ENCODE measurements at regions not wholly inside any gene's neighbourhood (a gene's known extent, or its start where the extent isn't known, plus 50 kb on each side); places are given as distances from the start of the nearest gene placed in this dataset.
A peak's percentile ranks its signal among the peaks of the same experiment; 100 is the strongest.

DNA sequence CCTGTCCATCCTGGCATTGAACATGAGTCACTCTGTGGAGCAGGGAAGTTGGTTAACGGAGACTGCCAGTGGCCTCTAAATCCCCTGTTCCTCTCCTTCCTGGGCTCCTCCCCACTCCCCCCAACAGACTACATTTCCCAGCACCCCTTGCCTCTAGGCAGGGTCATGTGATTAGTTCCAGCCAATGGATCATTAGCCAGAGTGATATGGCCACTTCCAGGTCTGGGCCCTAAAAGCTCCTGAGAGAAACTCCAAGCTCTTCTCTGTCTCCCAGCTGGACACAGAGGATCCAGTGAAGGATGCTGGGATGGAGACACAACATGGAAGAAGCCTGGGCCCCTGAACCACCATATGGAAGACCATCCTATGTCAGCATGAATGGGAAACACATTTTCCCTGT lies 54.4 kb upstream of the RFLNA start:
- ATAC-seq (ENCODE audit: low read depth) (0 out of 3 replicates have a peak, but pooled peaks have one; percentile 26), DNase-seq (ENCODE audit: low spot score) (no peak)
- TF ChIP-seq, protein P1, sequence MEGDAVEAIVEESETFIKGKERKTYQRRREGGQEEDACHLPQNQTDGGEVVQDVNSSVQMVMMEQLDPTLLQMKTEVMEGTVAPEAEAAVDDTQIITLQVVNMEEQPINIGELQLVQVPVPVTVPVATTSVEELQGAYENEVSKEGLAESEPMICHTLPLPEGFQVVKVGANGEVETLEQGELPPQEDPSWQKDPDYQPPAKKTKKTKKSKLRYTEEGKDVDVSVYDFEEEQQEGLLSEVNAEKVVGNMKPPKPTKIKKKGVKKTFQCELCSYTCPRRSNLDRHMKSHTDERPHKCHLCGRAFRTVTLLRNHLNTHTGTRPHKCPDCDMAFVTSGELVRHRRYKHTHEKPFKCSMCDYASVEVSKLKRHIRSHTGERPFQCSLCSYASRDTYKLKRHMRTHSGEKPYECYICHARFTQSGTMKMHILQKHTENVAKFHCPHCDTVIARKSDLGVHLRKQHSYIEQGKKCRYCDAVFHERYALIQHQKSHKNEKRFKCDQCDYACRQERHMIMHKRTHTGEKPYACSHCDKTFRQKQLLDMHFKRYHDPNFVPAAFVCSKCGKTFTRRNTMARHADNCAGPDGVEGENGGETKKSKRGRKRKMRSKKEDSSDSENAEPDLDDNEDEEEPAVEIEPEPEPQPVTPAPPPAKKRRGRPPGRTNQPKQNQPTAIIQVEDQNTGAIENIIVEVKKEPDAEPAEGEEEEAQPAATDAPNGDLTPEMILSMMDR (IDR thresholded peaks at IDR 0.05; ENCODE audit: poor library complexity, severe bottlenecking): no peak
- no peak overlapping the region for H3K27ac ChIP-seq (ENCODE audit: poor library complexity, severe bottlenecking)
- no peak overlapping the region for H3K4me3 ChIP-seq (ENCODE audit: severe bottlenecking)
- no peaks in the 10 kb centered on the region for H3K9me3 ChIP-seq (ENCODE audit: severe bottlenecking)
- no peaks in the 10 kb centered on the region for H3K36me3 ChIP-seq (ENCODE audit: low read depth)
- H3K4me1 ChIP-seq (ENCODE audit: insufficient read depth, poor library complexity, severe bottlenecking): peaks cover 13% of the 10 kb centered on the region
- no peaks in the 10 kb centered on the region for H3K27me3 ChIP-seq (ENCODE audit: insufficient read depth, poor library complexity, severe bottlenecking)

DNA sequence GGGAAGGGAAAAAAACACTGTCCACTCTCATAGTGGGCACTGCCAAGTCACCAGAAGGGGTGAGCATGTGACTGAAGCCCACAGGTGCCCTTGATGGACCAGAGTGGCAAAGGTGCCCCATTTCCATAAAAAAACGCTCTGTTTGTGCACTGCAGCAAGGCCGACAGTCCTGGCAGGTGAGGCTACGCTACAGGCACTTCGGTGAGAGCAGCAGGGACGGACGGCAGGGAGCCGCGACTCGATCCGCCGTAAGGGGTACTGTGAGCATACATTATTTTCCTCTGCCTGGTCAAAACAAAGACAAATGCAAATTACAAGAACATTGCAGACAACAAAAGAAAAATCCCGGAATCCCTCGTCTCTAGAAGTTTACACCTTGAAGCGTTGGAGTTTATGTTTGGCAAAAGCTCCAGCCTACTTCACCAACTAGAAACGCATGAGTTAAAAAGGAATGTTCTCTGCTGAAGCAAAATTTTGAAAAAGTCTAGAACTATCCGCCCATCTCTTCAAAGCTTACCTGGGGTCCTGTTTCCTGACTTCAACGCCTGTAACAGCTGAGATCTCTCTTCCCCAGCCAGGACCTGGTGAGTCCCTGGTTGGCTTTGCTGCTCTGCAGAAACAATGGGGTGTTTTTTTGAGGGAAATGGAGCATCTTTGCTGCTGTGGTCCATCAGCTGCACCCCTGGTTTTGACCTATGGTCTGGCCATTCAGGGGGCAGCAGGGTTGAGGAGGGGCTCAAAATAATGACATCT lies 52.9 kb upstream of the RFLNA start:
- no peak for ATAC-seq (ENCODE audit: low read depth)
- TF ChIP-seq, protein P1 (IDR thresholded peaks at IDR 0.05; ENCODE audit: poor library complexity, severe bottlenecking): no peak
- Histone ChIP-seq H3K4me3 (ENCODE audit: severe bottlenecking) (no peak overlapping the region), H3K36me3 (ENCODE audit: low read depth) (no peaks in the 10 kb centered on the region), H3K27ac (ENCODE audit: poor library complexity, severe bottlenecking) (no peak overlapping the region), H3K9me3 (ENCODE audit: severe bottlenecking) (no peaks in the 10 kb centered on the region), H3K4me1 (ENCODE audit: insufficient read depth, poor library complexity, severe bottlenecking) (peaks cover 4% of the 10 kb centered on the region), H3K27me3 (ENCODE audit: insufficient read depth, poor library complexity, severe bottlenecking) (no peaks in the 10 kb centered on the region)
- DNase-seq (ENCODE audit: low spot score): no peak

DNA sequence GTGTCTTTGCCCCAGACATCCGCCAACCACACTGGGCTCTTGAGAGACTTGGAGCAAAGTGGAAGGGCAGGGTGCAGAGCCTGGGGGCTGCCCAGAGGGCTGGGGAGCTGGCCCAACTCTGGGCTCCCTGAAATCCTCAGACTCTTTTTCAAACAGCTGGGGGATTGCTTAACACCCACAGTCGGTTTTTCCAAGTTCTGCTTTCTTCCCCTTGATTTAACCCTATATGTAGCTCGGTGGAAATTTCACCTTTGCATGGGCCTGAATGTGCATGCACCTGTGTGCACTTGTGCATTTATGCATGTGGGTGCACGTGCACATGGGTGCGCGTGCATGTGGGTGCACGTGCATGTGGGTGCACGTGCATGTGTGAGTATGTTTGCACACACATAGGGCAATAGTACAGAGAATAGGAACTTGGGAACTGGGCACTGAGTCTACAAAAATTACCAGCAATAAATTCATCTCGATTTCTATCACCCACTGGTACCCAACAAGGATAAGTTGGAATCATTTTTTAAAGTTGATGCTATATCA lies 52.3 kb upstream of the RFLNA start:
- H3K36me3 ChIP-seq (ENCODE audit: low read depth): no peaks in the 10 kb centered on the region
- no peaks in the 10 kb centered on the region for H3K9me3 ChIP-seq (ENCODE audit: severe bottlenecking)
- no peak for DNase-seq (ENCODE audit: low spot score)
- H3K27ac ChIP-seq (ENCODE audit: poor library complexity, severe bottlenecking): no peak overlapping the region
- no peak for ATAC-seq (ENCODE audit: low read depth)
- no peak overlapping the region for H3K4me3 ChIP-seq (ENCODE audit: severe bottlenecking)
- H3K27me3 ChIP-seq (ENCODE audit: insufficient read depth, poor library complexity, severe bottlenecking): no peaks in the 10 kb centered on the region
- no peaks in the 10 kb centered on the region for H3K4me1 ChIP-seq (ENCODE audit: insufficient read depth, poor library complexity, severe bottlenecking)
- TF ChIP-seq, protein P1 (IDR thresholded peaks at IDR 0.05; ENCODE audit: poor library complexity, severe bottlenecking): no peak

DNA sequence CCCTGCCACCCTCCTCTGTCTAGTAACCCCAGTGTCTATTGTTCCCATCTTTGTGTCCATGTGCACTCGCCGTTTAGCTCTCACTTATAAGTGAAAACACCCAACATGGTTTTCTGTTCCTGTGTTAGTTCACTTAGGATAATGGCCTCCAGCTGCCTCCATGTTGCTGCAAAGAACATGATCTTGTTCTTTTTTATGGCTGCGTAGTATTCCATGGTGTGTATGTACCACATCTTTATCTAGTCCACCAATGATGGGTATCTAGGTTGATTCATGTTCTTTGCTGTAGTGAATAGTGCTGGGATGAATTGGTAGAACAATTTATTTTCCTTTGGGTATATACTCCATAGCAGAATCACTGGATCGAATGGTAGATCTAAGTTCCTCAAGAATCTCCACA lies 51.0 kb upstream of the RFLNA start:
- Histone ChIP-seq H3K4me1 (ENCODE audit: insufficient read depth, poor library complexity, severe bottlenecking) (no peaks in the 10 kb centered on the region), H3K27me3 (ENCODE audit: insufficient read depth, poor library complexity, severe bottlenecking) (no peaks in the 10 kb centered on the region), H3K36me3 (ENCODE audit: low read depth) (no peaks in the 10 kb centered on the region), H3K9me3 (ENCODE audit: severe bottlenecking) (no peaks in the 10 kb centered on the region), H3K27ac (ENCODE audit: poor library complexity, severe bottlenecking) (no peak overlapping the region), H3K4me3 (ENCODE audit: severe bottlenecking) (no peak overlapping the region)
- ATAC-seq (ENCODE audit: low read depth) (no peak), DNase-seq (ENCODE audit: low spot score) (no peak)
- TF ChIP-seq, protein P1 (IDR thresholded peaks at IDR 0.05; ENCODE audit: poor library complexity, severe bottlenecking): no peak

All from RWPE2 (cell line).